ENCODE measurements at regions not wholly inside any gene's neighbourhood (a gene's known extent, or its start where the extent isn't known, plus 50 kb on each side); places are given as distances from the start of the nearest gene placed in this dataset.

GRCh38 chr4:17030543-17030942 is 132.1 kb upstream of the LDB2 start:
- no peak for TF ChIP-seq CTCF (conservative IDR thresholded peaks at IDR 0.05; ENCODE audit: low read depth, low read length)
- TF ChIP-seq EZH2phosphoT487 (IDR thresholded peaks at IDR 0.05; ENCODE audit: borderline replicate concordance, low read length), result no peak
- TF ChIP-seq EZH2 (IDR thresholded peaks at IDR 0.05; ENCODE audit: low read length, unreplicated experiment), result no peak
